ENCODE measurements at regions not wholly inside any gene's neighbourhood (a gene's known extent, or its start where the extent isn't known, plus 50 kb on each side); places are given as distances from the start of the nearest gene placed in this dataset.
A peak's percentile ranks its signal among the peaks of the same experiment; 100 is the strongest.
"Not testable (repeated sequence)": the region's sequence is repeated elsewhere in the genome, so short reads cannot be mapped to it uniquely, and the experiment has no call there.

DNA sequence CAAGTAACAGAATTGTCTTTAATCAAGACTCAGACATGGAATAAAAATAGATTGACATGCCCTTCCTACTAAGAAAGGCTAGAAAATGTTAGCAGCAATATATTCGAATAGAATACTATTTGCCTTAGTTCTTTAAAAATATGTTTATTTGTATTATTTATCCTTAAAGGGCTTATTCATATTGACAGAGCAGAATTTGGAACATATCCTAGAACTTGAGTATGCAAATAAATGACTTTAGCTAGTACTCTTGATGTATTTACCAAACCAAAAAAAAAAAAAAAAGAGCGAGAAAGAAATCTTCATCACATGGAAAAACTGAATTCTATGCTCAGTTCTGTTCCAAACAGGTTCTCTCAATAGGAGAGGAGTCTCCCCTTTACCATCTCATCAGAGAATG, 68.9 kb upstream of the PPARGC1A start:
- no peak for DNase-seq (ENCODE audit: low read depth in 2 of 2)

DNA sequence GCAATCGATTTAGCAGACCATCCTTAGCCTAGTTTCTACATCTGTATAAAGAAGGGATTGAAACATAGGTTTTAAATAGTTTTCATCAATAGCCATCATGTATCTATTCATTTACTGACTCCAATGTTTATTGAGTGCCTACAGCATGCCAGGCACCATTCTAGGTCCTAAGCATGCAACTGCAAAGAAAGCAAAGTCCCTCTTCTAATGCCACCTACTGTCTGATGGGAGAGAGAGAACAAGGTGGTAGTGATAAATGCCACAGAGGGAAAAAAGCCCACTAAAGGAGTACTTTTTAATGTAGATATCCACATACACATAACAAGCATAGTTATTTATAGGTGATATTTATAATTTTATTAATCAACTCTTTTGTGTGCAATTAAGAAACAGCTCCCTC, 67.6 kb upstream of the PPARGC1A start:
- no peak for DNase-seq (ENCODE audit: low read depth in 2 of 2)

DNA sequence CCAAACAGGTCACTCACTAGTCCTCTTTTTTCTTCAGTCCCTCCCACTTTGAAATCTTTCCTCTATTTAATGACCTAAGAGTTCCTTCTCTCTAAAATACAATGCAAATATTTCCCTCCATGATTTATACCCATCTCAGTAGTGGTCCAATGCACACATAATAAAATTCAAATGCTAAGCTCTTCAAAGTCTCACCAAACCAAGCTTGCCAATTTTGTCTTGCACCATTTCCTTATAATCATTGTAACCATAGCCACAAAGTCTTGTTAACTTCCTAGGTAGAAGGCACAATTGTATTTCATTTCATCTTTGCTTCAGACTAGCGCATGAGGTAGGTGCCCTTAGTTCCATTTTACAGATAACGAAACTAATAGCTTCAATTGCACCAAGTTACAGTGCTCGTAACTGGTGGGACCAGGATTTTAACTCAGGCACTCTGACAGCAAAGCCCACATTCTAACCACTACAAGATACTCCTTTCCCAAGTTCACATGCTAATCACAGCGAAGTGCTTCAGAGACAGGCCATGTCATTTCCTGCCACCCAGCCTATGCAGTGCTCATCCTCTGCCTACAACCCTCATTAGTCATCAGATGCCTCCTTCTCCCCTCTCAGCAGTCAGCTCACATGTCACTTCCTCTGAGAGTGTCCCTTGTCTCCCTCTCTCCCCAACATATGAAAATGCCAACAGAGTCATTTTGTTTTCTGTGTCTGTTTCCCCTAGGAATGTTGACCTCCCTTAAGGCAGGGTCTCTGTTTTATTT, 66.9 kb upstream of the PPARGC1A start:
- DNase-seq (ENCODE audit: low read depth in 2 of 2) = no peak

DNA sequence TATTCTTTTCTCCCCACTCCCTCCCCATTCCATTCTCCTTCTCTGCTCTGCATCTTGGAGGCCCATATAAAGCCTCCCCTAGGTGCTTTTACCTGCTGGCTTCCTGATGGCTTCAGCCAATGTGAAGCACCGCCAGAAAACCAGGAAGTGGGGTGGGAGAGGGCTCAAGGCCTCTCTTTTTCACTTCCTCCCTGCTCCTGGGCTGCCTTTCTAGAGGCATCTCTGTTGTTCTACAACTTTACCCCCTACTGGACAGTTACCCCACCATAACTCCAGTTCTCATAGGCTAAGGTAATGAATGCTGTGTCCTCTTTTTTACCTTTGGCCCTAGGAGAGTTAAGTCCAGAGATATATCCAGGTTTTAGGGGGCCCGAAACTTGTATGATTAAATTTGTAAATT, 62.4 kb upstream of the PPARGC1A start:
- DNase-seq (ENCODE audit: low read depth in 2 of 2) = no peak

DNA sequence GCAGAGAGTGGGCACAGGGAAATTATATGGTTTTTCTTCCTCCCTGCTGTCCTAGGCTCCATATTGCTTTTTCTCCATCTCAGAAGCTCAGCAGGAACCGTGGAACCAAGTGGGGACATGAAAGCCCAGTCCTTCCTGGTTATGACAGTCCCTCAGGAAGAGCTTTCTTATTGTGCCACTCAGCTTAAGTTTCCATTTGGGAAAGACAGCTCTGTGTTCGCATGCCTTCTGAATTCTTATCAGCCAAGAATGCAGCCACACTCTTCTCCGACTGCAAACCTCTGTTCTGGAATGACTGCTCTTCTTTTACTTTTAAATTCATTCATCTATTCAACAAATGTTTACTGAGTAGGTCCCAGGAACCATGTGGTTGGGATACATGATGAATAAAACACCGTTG, 58.0 kb upstream of the PPARGC1A start:
- no peak for DNase-seq (ENCODE audit: low read depth in 2 of 2)

DNA sequence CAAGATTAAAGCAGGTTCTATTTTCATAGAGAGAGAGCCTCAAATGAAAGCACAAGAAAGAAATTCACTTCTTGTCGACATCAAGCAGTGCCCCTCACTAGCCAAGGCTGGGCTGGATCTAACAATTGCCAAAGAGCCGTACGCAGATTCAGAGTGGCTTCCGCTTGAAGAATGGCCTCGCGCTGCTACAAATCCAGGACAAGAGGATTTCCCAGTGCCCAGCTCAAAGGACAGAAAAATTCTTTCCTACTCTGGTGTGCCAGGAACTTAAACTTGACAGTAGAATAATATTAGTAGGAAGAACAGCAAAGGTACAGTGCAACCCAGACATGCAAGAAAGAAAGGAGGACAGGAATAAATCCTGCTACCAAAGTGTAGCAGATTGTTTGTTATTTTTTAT, 56.5 kb upstream of the PPARGC1A start:
- no peak for DNase-seq (ENCODE audit: low read depth in 2 of 2)

DNA sequence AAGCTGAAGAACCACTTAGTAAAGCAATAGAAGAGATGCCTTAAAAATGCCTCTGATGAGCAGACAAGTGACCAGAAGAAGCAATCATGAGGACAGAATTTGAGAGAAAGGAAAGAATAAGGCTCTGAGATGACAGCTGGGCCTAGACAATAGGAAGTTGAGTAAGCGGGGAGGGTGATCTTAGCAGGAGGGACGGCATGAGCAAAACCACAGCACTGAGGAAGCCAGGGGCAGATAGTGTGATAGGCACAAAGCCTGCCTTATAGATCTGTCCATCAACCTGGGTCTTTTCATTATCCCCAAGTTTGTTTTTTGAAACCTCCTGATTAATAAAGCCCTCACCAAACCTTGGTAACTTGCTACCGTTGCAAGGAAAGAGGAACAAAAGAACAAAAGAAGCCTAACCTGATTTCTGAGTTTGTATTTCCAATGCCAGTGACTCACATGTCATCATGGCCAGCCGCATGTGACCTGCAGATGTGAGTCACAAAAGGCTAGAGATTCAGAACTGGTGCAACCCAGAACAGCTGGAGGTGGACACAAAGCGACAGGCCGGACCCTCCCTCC, 55.7 kb upstream of the PPARGC1A start:
- DNase-seq (ENCODE audit: low read depth in 2 of 2) = peak in 1 of 2 experiments; percentile 10

DNA sequence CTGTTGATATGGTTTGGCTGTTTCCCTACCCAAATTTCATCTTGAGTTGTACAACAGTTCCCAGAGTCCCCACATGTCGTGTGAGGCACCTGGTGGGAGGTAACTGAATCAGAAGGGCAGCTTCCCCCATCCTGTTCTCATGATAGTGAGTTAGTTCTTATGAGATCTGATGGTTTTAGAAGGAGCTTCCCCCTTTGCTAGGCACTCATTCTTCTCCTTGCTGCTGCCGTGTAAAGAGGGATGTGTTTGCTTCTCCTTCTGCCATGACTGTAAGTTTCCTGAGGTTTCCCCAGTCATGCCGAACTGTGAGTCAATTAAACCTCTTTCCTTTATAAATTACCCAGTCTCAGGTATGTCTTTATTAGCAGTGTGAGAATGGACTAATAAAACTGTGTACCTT, 54.7 kb upstream of the PPARGC1A start:
- not testable (repeated sequence) for DNase-seq (ENCODE audit: low read depth in 2 of 2)

DNA sequence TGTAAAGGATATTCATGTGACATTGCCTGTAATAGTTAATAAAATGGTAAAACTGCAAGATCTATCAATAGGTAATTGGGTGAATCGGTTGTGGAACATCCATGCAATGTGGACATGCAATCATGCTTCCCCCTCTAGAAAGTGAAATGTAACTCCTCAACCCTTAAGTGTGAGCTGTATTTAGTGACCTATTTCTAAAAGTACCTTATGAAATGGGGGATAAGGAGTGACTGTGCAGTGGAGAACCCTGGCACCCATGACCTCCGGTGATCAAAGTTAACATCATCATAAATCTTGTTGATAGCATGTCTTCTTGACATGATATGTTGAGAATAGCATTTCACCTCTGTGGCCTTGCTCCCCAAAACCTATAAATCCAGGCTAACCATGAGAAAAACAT, 53.6 kb upstream of the PPARGC1A start:
- DNase-seq (ENCODE audit: low read depth in 2 of 2) = no peak

DNA sequence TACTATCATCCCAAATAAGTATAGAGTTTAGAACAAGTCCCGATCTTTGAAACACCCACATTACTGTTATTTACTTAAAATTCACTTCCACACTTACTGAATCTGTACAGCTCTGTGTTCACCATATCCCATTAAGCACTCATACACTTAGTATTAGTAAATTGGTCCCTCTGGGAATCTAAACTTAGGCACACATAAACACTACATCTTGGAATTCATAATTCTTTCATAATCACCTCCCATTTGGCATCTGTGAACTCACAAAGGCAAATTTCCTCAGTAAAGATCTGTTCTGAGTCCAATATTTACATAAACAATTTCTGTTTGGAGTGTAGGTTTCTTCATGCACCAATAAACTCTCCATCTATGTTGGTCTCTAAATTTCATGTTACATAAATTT, 52.6 kb upstream of the PPARGC1A start:
- DNase-seq (ENCODE audit: low read depth in 2 of 2) = no peak

Measured in fibroblast of skin of left biceps (primary cell).